ENCODE measurements at regions not wholly inside any gene's neighbourhood (a gene's known extent, or its start where the extent isn't known, plus 50 kb on each side); places are given as distances from the start of the nearest gene placed in this dataset.
"Not testable (repeated sequence)": the region's sequence is repeated elsewhere in the genome, so short reads cannot be mapped to it uniquely, and the experiment has no call there.

GRCh38 chr9:138174954-138175353 lies 297.4 kb downstream of the CACNA1B start:
- FAIRE-seq, result not testable (repeated sequence)

GRCh38 chr9:138175354-138175753 lies 297.8 kb downstream of the CACNA1B start:
- not testable (repeated sequence) for DNase-seq (ENCODE audit: insufficient read length, low spot score); FAIRE-seq

More at GRCh38 chr9:138174954-138175353, 297.4 kb downstream of the CACNA1B start:
- not testable (repeated sequence) for DNase-seq (ENCODE audit: insufficient read length, low spot score)

- not testable (repeated sequence) for DNase-seq (ENCODE audit: insufficient read length, low spot score); FAIRE-seq
Observed at GRCh38 chr9:138177091-138177490, 299.5 kb downstream of the CACNA1B start.

DNA sequence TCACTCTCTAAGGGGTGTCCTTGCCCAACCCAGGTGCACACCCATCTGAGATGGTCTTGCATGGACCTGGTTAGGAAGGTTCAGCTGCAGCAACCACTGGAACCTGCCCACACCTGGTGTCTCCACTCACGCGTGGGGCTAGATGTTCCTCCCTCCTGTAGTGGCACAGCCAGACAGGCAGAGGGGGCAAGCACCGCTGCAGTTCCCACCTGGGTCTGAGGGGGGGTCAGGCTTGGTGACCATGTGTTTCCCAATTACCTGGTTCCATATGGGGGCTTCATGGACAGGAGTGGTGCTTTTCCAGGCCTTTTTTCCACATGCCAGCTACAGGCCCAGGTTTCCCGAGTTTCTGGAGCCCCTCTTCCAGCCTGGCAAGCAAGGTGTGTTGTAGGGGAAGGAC lies 301.4 kb downstream of the CACNA1B start:
- FAIRE-seq; DNase-seq (ENCODE audit: insufficient read length, low spot score): not testable (repeated sequence)

DNA sequence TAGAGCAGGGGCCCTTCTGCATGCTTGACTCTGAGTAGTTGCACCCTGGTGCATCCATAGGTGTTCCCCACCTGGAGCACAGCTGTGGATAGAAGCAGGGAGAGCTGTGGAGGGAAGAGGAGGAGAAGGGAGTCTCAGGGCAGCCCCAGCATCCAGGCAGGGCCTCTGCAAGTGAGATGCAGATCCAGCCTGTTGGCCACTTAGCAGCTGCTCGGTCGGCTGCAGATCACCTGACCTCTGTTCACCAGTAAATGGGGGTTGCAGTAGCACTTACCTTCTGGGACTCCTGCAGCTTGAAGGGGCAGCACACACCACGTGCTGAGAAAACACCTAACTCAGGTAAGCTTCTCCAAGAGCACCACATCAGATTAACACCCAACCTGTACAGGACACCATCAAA lies 302.1 kb downstream of the CACNA1B start:
- DNase-seq (ENCODE audit: insufficient read length, low spot score); FAIRE-seq: not testable (repeated sequence)

DNA sequence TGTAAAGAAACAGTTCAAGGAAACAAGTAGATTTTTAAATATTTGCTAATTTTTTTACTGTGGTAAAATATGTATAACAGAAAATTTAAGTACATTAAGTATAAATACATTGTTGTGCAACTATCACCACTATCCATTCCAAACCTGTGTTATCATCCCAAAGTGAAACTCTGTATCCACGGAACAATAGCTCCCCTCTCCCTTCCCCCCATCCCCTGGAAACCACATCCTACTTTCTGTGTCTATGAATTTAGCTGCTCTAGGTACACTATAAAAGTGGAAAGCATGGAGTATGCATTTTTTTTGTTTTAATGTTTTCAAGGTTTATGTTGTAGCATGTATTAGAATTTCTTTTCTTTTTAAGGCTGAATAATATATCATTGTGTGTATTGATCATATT lies 304.4 kb downstream of the CACNA1B start:
- FAIRE-seq, result not testable (repeated sequence)

DNA sequence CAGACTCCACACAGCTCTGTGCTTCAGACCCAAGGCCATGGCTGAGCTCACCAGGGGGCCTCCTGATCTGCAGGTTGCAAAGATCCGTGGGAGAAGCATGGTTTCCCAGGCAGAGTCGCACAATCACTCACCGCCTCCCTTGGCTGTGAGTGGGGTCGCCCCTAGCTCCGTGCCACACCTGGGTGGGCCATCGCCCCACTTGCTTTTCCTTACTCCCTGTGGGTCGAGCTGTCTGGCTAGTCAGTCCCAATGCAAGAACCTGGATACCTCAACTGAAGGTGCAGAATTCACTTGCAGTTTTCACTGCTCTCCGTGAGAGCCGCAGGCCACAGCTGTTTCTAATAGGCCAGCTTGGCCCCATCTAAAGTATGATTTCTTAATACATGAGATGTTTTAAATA lies 319.6 kb downstream of the CACNA1B start:
- not testable (repeated sequence) for FAIRE-seq

More for the DNA sequence above, 304.4 kb downstream of the CACNA1B start:
- not testable (repeated sequence) for DNase-seq (ENCODE audit: insufficient read length, low spot score)

DNA sequence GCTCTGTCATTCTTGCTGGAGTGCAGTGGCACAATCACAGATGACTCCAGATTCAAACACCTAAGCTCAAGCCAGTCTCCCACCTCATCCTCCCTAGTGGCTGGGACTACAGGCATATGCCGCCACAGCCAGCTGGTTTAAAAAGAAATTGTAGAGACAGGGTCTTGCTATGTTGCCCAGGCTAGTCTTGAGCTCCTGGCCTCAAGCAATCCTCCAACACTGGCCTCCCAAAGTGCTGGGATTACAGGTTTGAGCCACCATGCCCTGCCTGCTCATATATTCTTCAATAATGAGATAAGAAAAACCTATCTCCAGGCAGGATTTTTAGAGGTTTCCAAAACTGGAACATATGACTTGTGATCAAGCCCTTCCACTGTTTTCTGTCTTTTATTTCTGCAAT lies 321.4 kb downstream of the CACNA1B start:
- not testable (repeated sequence) for FAIRE-seq; DNase-seq (ENCODE audit: insufficient read length, low spot score)

More for the DNA sequence above, 319.6 kb downstream of the CACNA1B start:
- not testable (repeated sequence) for DNase-seq (ENCODE audit: insufficient read length, low spot score)

- FAIRE-seq; DNase-seq (ENCODE audit: insufficient read length, low spot score): not testable (repeated sequence)
Observed at GRCh38 chr9:138199917-138200316, 322.3 kb downstream of the CACNA1B start.

- not testable (repeated sequence) for DNase-seq (ENCODE audit: insufficient read length, low spot score); FAIRE-seq
Observed at GRCh38 chr9:138200481-138201142, 323.0 kb downstream of the CACNA1B start.

DNA sequence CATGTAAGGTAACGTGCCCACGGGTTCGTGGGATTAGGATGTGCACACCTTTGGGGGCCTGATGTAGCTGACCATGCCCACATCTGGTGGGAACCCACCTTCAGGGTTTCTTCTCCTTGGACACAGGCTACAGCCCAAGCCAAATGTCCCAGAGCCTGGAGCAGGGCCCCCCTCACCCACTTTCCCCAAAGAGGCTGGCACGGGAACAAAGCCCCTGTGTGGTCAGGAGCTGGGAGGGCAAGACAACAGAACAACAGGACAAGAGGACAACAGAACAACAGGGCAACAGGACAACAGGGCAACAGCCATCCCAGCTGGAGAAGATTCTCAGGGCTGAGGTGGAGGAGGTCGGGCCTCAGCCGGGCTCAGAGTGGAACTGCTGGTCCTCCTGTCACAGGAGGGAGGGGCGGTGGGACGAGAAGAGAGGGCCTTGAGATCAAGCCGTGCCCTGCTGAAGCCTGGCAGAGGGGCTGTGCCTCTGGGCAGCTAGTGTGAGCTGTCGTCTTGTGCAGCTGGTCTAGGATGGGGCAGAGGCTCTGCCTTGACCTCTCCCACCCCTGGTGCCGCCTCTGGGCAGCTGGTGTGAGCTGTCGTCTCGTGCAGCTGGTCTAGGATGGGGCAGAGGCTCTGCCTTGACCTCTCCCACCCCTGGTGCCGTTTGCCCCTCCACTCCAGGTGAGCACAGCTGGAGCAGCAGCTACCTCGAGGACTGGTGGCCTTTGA lies 323.7 kb downstream of the CACNA1B start:
- DNase-seq (ENCODE audit: insufficient read length, low spot score); FAIRE-seq: not testable (repeated sequence)

GRCh38 chr9:138202043-138202442 lies 324.5 kb downstream of the CACNA1B start:
- FAIRE-seq; DNase-seq (ENCODE audit: insufficient read length, low spot score): not testable (repeated sequence)

DNA sequence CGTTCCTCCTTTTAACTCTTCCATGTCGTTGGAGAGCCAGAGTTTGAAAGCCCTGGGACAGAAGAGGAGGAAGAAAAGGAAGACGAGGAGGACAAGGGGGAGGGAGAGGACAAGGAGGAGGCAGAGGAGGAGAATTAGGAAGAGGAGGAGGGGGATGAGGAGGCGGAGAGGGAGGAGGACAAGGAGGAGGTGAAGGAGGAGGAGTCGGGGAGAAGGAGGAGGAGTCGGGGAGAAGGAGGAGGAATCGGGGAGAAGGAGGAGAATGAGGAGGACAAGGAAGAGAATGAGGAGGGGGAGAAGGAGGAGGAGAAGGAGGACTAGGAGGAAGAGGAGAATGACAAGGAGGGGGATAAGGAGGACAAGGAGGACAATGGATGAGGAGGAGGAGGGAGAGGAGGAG lies 325.7 kb downstream of the CACNA1B start:
- not testable (repeated sequence) for DNase-seq (ENCODE audit: insufficient read length, low spot score); FAIRE-seq

DNA sequence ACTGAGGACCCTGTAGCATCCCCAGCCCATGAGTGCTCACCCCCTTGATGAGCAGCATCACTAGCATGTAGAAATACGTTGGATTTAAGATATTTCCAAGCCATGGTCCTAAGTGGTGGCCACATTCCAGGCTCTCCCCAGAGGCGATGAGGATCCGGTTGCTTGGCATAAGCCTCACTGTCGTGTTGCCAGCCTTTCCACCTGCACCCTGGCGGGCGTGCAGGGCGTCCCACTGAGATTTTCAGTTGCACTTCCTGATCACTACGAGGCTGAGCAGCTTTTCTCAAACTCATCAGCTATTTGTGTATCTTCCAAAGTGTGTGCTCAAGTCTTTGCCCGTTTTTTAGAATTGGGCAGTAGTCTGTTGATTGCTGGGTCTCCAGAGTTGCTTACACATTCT lies 326.3 kb downstream of the CACNA1B start:
- not testable (repeated sequence) for DNase-seq (ENCODE audit: insufficient read length, low spot score); FAIRE-seq

GRCh38 chr9:138206108-138206507 lies 328.5 kb downstream of the CACNA1B start:
- FAIRE-seq; DNase-seq (ENCODE audit: insufficient read length, low spot score): not testable (repeated sequence)

DNA sequence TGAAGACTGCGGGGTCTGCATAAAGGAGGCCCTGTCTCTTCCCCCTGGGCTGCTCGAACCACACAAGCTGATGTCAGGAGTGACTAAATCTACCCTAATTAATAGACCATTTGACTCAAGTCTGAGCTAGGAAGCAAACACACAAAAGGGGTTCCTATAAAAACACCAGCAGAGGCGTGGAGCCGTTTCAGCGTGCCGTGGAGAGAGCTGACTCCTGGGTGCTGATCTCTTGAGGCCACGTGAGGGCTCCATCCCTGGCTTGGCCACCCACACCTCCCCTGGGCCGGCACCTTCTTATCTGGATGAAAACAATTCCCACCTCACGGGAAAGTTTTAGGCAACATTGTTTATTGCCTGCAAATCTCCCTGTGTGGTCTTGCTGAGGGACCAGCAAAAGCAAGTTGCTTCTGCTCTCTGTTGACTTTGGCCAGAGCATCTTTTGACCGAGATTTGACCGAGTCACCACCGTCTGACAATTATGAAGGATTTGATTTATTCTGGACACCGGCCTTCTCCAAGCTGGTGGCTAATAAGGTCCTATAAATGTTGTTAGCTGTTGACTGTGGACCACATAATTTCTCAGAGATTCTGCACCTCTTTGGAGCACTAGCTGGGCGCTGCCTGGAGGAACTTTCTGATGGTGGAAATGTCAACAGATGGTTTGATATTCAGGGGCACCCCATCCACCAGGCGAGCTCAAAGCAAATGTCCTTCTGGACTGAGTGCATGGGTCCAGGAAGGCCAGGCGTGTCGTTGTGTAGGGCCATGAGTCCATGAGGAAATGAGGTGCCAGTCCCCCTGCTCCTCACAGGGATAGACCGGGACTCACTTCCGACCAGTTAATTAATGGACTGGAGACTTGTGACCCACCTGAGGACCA lies 330.0 kb downstream of the CACNA1B start:
- FAIRE-seq; DNase-seq (ENCODE audit: insufficient read length, low spot score): not testable (repeated sequence)

- not testable (repeated sequence) for FAIRE-seq; DNase-seq (ENCODE audit: insufficient read length, low spot score)
Observed at GRCh38 chr9:138209071-138209644, 331.6 kb downstream of the CACNA1B start.

DNA sequence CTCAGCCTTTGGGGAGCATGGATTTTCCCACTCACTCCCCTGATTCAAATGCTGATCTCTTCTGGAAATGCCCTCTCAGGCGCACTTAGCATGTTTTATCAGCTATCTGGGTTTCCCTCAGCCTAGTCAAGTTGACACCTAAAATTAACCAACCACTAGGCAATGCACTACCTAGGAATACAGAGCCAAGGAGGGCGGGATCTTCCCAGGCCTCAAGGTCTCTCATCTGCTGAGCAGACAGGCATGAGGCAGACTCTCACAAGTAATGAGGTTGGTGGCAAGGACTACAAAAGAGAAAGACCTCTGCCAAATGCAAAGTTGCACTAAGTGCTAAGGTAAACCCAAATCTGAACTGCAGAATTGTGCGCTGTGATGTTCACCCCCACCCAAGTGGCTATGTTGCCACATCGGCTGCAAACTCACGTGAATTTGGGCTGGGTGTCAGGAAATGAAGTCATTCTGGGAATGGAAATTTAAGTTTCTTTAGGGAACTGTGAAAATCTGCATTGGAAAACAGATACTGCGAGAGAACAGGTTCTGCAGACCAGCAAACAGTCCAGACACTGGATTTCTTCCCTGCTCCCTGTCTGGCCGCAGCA lies 332.9 kb downstream of the CACNA1B start:
- not testable (repeated sequence) for FAIRE-seq; DNase-seq (ENCODE audit: insufficient read length, low spot score)

GRCh38 chr9:138211070-138211469 lies 333.5 kb downstream of the CACNA1B start:
- not testable (repeated sequence) for FAIRE-seq; DNase-seq (ENCODE audit: insufficient read length, low spot score)
